ENCODE measurements at regions not wholly inside any gene's neighbourhood (a gene's known extent, or its start where the extent isn't known, plus 50 kb on each side); places are given as distances from the start of the nearest gene placed in this dataset.
"Not testable (repeated sequence)": the region's sequence is repeated elsewhere in the genome, so short reads cannot be mapped to it uniquely, and the experiment has no call there.

DNA sequence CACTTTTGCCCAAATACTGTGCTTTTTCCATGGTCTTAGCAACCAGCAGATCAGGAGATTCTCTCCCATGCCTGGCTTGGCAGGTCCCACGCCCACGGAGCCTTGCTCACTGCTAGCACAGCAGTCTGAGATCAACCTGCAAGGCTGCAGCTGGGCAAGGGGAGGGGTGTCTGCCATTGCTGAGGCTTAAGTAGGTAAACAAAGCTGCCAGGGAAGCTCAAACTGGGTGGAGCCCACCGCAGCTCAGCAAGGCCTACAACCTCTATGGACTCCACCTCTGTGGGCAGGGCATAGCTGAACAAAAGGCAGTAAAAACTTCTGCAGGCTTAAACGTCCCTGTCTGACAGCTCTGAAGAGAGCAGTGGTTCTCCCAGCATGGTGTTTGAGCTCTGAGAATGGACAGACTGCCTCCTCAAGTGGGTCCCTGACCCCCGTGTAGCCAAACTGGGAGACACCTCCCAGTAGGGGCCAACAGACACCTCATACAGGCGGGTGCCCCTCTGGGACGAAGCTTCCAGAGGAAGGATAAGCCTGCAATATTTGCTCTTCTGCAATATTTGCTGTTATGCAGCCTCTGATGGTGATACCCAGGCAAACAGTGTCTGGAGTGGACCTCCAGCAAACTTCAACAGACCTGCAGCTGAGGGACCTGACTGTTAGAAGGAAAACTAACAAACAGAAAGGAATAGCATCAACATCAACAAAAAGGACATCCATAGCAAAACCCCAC lies 132.8 kb upstream of the STARD13 start:
- DNase-seq = peak; percentile 36 to 64

- DNase-seq = not testable (repeated sequence)
These were observed 134.6 kb upstream of the STARD13 start for GRCh38 chr13:33420117-33420516.

DNA sequence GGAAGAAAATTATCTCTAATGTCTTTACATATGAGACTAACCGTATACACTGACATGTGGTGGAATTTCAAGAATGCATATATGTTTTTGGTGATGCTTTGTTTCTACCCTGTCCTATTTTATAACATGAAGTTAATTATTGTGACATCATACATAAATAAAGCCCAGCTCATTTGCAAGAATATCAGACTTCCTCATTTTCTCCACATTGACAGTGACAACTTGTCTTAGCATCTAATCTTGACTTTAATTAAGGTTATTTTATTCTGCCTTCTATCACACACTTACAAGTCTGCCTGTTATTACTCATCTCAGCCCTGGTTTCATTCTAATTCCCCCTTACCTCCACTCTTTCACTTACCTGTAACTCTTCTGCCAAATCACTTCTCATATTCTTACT lies 140.6 kb upstream of the STARD13 start:
- DNase-seq = no peak

DNA sequence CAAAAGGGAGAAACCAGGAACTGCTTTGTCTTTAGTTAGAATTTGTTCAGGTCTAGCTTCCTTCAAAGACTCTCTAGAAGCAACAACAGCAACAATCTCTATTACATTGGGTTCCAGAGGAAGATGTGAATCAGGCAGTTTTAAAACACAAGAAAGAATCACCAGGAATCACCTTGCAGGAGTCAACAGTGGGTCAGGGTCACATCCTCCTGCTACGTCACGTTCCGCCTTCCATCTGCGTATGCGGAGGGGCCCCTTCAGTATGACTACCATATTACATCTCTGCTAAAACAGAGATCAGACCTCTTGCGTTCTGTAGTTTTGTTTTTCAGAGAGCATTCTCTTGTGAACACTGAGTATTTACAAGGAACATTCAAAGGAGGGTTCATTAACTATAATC lies 147.8 kb upstream of the STARD13 start:
- no peak for DNase-seq

DNA sequence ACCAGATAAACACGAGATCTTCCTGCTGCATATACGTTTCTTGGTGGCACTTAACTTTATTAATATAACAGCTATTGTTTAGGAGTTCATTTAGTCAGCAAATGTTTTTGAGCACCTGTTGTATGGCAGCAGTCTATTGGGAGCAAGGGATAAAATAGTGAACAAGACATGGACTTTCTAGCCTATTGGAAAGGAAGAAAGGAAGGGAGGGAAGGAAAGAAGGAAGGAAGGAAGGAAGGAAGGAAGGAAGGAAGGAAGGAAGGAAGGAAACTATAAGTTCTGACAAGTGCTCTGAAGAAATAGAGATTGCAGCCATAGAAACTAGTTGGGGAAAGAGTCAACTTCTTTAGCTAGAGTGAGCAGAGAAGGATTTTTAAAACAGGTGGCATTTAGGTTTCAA lies 149.1 kb upstream of the STARD13 start:
- DNase-seq = no peak

GRCh38 chr13:33435207-33435606 lies 149.7 kb upstream of the STARD13 start:
- no peak for DNase-seq

- DNase-seq = no peak
These were observed 153.4 kb upstream of the STARD13 start for GRCh38 chr13:33438918-33439317.

DNA sequence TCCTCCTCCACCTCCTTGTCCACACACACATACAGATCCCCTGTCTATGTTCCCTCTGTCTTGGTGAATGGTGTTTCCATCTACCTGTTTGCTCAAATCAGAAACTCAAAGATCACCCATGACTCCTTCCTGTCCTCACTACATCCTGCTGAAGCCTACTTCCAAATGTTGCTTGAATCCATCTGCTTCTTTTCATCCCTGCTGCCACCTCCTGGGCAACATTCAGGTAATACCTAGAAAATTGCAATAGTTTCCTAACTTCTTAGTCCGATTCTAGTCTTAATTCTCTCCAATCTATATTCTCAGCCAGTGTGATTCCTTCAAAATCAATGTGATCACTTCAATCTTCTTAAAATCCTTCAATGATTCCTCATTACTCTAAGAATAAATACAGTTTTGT lies 155.5 kb upstream of the STARD13 start:
- DNase-seq = peak in 1 of 2 experiments; percentile 14

GRCh38 chr13:33445024-33445423 lies 159.5 kb upstream of the STARD13 start:
- no peak for DNase-seq

DNA sequence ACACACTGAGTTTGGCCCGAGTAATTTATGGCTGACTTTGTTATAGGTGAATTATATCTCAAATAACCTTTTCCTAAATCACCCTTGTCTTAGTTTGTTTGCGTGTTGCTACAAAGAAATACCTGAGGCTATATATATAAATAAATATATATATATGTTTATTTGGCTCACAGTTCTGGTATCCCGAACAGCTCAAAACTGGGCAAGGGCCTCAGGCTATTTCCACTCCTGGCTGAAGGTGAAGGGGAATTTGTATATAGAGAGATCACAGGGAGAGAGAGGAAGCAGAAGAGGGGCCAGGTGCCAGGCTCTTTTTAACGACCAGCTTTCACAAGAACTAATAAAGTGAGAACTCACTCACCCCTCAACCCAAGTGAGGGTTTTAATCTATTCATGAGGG lies 159.9 kb upstream of the STARD13 start:
- DNase-seq = no peak

DNA sequence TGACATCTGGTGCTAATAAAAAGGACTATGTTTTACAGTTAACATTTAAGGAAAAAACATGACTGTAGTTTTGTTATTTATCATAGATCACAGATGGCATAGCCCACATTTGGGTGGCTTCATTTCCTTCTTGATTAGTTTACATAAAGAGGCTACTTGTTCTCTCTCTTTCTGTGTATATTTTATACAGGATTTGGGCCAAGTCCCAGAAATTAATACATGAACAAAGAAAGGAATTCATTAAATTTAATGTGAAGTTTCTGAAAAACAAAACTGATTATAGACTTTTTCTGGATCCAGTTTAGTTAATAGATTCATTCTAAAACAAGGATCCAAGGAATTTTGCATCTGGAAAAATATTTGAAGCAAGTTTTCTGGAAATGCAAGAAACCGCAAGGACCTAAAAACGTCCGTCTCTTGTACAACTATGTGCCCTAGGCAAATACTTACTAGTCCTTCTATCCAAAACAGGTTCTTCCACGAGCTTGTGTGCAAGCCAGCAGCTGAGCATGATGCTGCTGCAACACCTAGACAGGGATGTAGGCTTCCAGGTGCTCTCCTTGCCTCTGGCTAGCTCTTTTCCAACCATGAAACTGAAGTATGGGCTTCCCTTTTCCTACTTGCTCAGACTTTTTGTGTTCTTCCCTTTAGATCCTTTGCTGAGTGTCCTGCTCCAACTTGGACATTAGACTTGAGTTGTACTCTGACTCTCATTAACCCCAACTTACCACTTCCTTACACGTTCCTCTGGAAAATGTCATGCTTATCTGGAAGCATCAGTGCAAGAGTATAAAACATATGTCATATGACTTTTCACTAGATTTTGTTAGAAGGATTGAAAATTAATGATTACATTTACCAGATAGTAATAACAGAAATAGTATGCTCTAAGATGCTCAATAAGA lies 161.5 kb upstream of the STARD13 start:
- DNase-seq = no peak

- DNase-seq = no peak
These were observed 163.3 kb upstream of the STARD13 start for GRCh38 chr13:33448889-33449288.

DNA sequence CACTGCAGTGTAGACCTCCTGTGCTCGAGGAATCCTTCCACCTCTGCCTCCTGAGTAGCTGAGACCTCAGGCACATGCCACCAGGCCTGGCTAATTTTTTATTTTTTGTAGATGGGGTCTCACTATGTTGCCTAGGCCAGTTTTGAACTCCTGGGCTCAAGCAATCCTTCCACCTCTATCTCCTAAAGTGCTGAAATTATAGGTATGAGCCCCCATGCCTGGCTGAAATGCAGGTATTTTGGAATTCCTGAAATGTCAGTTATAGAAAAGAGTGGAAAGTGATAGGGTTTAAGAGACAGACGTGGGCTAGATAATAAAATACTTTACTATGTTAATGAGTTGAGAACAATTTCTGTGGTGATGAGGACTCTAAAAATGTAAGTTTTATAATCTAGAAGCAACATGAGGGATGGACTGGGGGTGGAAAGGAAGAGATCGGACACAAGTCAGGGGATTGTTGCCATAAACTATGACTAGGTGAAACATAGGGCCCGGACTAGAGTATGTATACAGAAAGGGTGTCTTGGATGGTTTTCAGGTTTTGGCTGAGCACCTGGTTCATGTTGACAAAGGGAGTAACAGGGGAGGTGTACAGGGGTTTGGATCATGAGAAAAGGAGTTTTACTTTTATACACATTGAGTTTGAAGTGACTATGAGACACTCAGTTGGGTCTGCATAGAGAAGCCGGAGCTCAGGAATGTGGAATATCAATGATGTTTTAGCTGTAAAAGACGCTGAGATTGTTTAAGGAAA lies 165.6 kb upstream of the STARD13 start:
- no peak for DNase-seq

GRCh38 chr13:33452873-33453517 lies 167.4 kb upstream of the STARD13 start:
- no peak for DNase-seq

GRCh38 chr13:33453936-33454335 lies 168.4 kb upstream of the STARD13 start:
- DNase-seq = no peak

GRCh38 chr13:33454844-33455705 lies 169.5 kb upstream of the STARD13 start:
- DNase-seq = no peak

DNA sequence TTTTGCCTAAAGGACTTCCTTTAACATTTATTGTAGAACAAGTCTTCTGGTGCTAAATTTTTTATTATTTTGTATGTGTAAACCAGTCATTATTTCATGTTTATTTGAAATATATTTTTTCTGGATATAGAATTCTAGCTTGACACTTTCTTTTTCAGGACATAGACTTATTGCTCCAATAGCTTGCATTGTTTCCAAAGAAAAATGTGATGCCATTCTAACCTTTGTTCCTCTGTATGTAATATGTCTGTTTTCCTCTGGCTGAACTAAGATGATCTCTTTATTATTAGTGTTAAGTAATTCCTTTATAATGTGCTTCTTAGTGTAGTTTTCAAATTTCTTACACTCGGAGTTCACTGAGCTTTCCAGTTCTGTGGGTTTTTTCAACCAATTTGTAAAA lies 174.1 kb upstream of the STARD13 start:
- no peak for DNase-seq

DNA sequence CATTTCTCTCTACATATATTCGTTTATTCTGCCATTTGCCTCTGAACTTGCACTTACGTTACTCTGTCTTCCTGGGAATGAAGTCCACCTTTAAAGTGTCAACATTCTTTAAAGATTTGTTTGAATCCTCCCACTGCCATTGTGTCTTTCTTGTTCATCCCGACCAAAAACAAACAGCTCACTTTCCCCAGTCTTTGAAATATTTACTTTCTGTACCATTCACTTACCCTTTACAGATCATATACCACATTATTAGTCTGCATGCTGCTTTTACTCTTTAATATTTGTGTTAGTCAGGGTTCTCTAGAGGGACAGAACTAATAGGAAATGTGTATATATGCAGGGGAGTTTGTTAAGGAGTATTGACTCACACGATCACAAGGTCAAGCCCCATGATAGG lies 176.6 kb upstream of the STARD13 start:
- DNase-seq = no peak

- no peak for DNase-seq
These were observed 178.8 kb upstream of the STARD13 start for GRCh38 chr13:33464345-33464744.

DNA sequence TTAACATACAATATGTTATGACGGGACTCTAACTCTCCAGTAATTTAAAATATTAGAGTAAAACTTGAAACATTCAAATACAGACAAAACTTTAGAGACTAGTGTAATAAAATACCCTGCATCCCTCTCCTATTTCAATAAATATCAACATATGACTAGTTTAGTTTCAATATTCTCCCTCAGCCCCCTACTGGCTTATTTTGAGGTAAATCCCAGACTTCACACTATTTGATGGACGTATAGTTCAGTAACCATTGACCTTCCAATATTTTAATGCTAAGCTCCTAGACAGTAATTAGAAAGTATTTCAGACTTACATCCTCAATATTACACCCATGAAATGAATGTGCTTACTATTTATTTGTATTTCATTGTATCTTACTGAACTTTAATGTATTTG lies 180.7 kb upstream of the STARD13 start:
- no peak for DNase-seq

DNA sequence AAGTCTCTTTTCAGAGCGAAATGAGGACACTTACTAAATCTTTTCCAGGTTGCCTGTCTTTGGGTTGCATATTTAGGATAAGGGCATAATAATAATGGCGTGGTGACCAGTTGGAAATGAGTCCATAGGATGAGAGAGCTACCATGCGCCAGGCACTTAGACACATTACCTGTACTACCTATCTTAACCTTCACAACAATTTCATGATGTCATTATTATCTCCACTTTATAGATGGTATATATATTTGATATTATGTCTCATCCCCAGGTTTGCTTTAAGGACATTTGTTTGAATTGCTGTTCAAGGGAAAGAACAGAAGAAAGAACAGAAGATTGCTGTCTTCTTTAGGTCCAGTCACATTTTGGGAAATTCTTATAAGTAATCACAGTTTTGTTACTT lies 182.0 kb upstream of the STARD13 start:
- no peak for DNase-seq

GRCh38 chr13:33471204-33471603 lies 185.6 kb upstream of the STARD13 start:
- DNase-seq = no peak
